HCT116 (cell line): ENCODE measurements at regions not wholly inside any gene's neighbourhood (a gene's known extent, or its start where the extent isn't known, plus 50 kb on each side); places are given as distances from the start of the nearest gene placed in this dataset.

Experiments used
- CEBPB ChIP-seq: IDR thresholded peaks from 2 replicates; pipeline ENCODE4 v1.6.1; 2012; ENCODE audit warnings: low read depth
- CTCF ChIP-seq, 3 experiments: fragments of 200-600 bp in 1 of 3; sonication (generic) in 1 of 3; IDR thresholded peaks in 2 of 3; conservative IDR thresholded peaks in 1 of 3; 2 replicates each; pipeline ENCODE4 v1.5.1; 2012 to 2017; ENCODE audit warnings: low read depth in 2 of 3, low read length in 2 of 3, antibody characterized with exemption in 1 of 3, borderline replicate concordance in 1 of 3, control low read depth in 1 of 3, mild to moderate bottlenecking in 1 of 3, mixed read lengths in 1 of 3, mixed run types in 1 of 3, moderate library complexity in 1 of 3; ENCODE audit not compliant: insufficient read depth in 1 of 3
- MAX ChIP-seq: IDR thresholded peaks from 2 replicates; pipeline ENCODE4 v1.6.1; 2012
- POLR2A ChIP-seq: IDR thresholded peaks from 2 replicates; pipeline ENCODE4 v1.7.0; 2011; ENCODE audit warnings: borderline replicate concordance; ENCODE audit not compliant: insufficient read depth, insufficient read length; ENCODE audit errors: extremely low read depth
- ZNF274 ChIP-seq: fragments of 200-500 bp; sonication (Bioruptor generic); IDR thresholded peaks from 2 replicates; pipeline ENCODE4 v1.6.1; 2014; ENCODE audit warnings: mild to moderate bottlenecking, low read depth, low read length, inconsistent platforms

- TF ChIP-seq CEBPB: no peak
- no peak for TF ChIP-seq ZNF274
- TF ChIP-seq POLR2A: no peak
- TF ChIP-seq CTCF (IDR thresholded peaks at IDR 0.05 in 2 of 3, conservative IDR thresholded peaks at IDR 0.05 in 1 of 3; ENCODE audit: borderline replicate concordance in 1 of 3, insufficient read depth in 1 of 3, low read depth in 2 of 3, low read length in 2 of 3): peak; percentile 36 to 61 (median 58); a peak in 5 of 6 replicates
- TF ChIP-seq MAX: no peak
Observed at GRCh38 chr7:118104812-118105441, 79.0 kb upstream of the LSM8 start.
